ENCODE measurements at regions not wholly inside any gene's neighbourhood (a gene's known extent, or its start where the extent isn't known, plus 50 kb on each side); places are given as distances from the start of the nearest gene placed in this dataset.

DNA sequence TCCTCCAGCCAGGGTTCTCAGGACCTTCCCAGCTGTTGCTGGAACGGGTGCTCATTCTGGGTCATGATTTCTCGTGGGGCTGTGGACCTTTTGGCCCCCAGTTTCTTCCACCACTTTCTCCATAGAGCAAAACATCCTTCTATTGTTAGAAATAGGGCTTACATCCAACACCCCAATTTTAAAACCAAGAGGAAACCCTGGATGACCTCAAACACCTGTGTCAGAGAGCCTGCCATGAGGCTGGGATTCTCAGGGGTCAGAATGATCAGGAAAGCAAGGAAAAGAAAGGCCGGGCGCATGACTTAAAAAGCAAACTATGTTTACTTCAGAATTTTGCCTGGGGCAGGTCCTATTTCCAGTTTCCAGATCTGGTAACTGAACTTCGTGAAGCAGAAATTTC is 307.9 kb upstream of the MEIS1 start (continued):
- TF ChIP-seq SCRT1 (tag by site-specific recombination; IDR thresholded peaks at IDR 0.05; ENCODE audit: borderline replicate concordance) = no peak

DNA sequence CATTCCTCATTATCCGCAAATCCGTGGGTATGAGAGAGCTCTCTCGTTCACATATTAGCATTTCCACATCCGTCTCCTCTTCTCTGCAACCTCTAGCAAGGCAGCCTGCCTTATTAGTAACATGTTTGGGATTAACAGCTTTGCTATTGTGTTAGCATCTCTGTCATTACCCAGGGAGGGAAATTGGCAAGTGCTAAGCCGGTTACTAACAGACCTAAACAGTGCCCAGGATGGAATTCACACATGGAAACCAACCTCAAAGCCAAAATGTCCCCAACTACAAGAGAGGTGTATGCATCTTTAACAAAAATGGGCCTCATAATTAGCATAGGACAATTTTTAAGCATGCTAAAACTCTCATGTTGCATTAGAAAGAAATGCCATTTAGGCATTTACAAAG is 309.0 kb upstream of the MEIS1 start:
- no peak overlapping the region for H3K4me3 ChIP-seq (ENCODE audit: low read depth, low read length)
- no peaks in the 10 kb centered on the region for H3K9me3 ChIP-seq (ENCODE audit: control insufficient read depth, insufficient read depth, low read depth, low read length)
- ChIA-PET CTCF (no interaction called here), POLR2A (no interaction called here)
- no peak for TF ChIP-seq ZNF341 (tag by site-specific recombination; IDR thresholded peaks at IDR 0.05; ENCODE audit: low read depth)
- TF ChIP-seq ZNF324 (tag by site-specific recombination; IDR thresholded peaks at IDR 0.05) = no peak
- TF ChIP-seq GLI2 (tag by site-specific recombination; IDR thresholded peaks at IDR 0.05; ENCODE audit: borderline replicate concordance, low read depth) = no peak
- no peak for TF ChIP-seq ZIC2 (tag by site-specific recombination; IDR thresholded peaks at IDR 0.05)
- TF ChIP-seq, protein P1, sequence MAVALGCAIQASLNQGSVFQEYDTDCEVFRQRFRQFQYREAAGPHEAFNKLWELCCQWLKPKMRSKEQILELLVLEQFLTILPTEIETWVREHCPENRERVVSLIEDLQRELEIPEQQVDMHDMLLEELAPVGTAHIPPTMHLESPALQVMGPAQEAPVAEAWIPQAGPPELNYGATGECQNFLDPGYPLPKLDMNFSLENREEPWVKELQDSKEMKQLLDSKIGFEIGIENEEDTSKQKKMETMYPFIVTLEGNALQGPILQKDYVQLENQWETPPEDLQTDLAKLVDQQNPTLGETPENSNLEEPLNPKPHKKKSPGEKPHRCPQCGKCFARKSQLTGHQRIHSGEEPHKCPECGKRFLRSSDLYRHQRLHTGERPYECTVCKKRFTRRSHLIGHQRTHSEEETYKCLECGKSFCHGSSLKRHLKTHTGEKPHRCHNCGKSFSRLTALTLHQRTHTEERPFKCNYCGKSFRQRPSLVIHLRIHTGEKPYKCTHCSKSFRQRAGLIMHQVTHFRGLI (tag by site-specific recombination; IDR thresholded peaks at IDR 0.05) = no peak
- TF ChIP-seq ZNF600 (tag by site-specific recombination; IDR thresholded peaks at IDR 0.05) = no peak
- TF ChIP-seq ZNF513 (tag by site-specific recombination; IDR thresholded peaks at IDR 0.05) = no peak
- TF ChIP-seq HOXC10 (CRISPR knock-in tag; IDR thresholded peaks at IDR 0.05) = no peak
- no peak for TF ChIP-seq SETDB1 (IDR thresholded peaks at IDR 0.05; ENCODE audit: insufficient read length, low read length)
- TF ChIP-seq ZSCAN16 (tag by site-specific recombination; IDR thresholded peaks at IDR 0.05) = no peak
- no peak for TF ChIP-seq ZXDB (tag by site-specific recombination; IDR thresholded peaks at IDR 0.05)
- no peak for TF ChIP-seq ZNF140 (tag by site-specific recombination; IDR thresholded peaks at IDR 0.05)
- no peak for TF ChIP-seq ZNF404 (tag by site-specific recombination; IDR thresholded peaks at IDR 0.05)
- TF ChIP-seq ZNF629 (tag by site-specific recombination; IDR thresholded peaks at IDR 0.05) = no peak
- no peak for TF ChIP-seq WT1 (tag by site-specific recombination; IDR thresholded peaks at IDR 0.05)
- no peak for TF ChIP-seq ZNF19 (tag by site-specific recombination; IDR thresholded peaks at IDR 0.05; ENCODE audit: low read depth)
- no peak for TF ChIP-seq ZNF223 (tag by site-specific recombination; IDR thresholded peaks at IDR 0.05)
- no peak overlapping the region for H3K27ac ChIP-seq (ENCODE audit: extremely low read depth, low read depth, low read length)
- H3K36me3 ChIP-seq (ENCODE audit: control insufficient read depth in 2 of 2, insufficient read depth in 1 of 2, low read length in 2 of 2) = no peaks in the 10 kb centered on the region
- no peaks in the 10 kb centered on the region for H3K4me1 ChIP-seq (ENCODE audit: control insufficient read depth, insufficient read depth, low read length)

GRCh38 chr2:66122516-66122915 is 312.4 kb upstream of the MEIS1 start:
- POLR2A ChIA-PET = no interaction called here
- no peaks in the 10 kb centered on the region for H3K36me3 ChIP-seq (ENCODE audit: control insufficient read depth in 2 of 2, insufficient read depth in 1 of 2, low read length in 2 of 2)
- H3K4me3 ChIP-seq (ENCODE audit: low read depth, low read length) = no peak overlapping the region
- no peaks in the 10 kb centered on the region for H3K9me3 ChIP-seq (ENCODE audit: control insufficient read depth, insufficient read depth, low read depth, low read length)
- CTCF ChIA-PET = no interaction called here
- no peak for TF ChIP-seq ZNF394 (tag by site-specific recombination; IDR thresholded peaks at IDR 0.05; ENCODE audit: borderline replicate concordance)
- no peak for TF ChIP-seq ZNF776 (tag by site-specific recombination; IDR thresholded peaks at IDR 0.05; ENCODE audit: borderline replicate concordance)
- no peak for TF ChIP-seq ZNF16 (tag by site-specific recombination; IDR thresholded peaks at IDR 0.05; ENCODE audit: low read depth)
- H3K4me1 ChIP-seq (ENCODE audit: control insufficient read depth, insufficient read depth, low read length) = no peaks in the 10 kb centered on the region
- H3K27ac ChIP-seq (ENCODE audit: extremely low read depth, low read depth, low read length) = no peak overlapping the region
